GM18505 (cell line): ENCODE measurements at regions not wholly inside any gene's neighbourhood (a gene's known extent, or its start where the extent isn't known, plus 50 kb on each side); places are given as distances from the start of the nearest gene placed in this dataset.

Experiments used
- ATAC-seq: cut with Tn5 transposase; IDR thresholded peaks from one replicate; pipeline ENCODE4 v1.9.1; 2021; ENCODE audit not compliant: unreplicated experiment
- POLR2A ChIP-seq: IDR thresholded peaks from 4 replicates; pipeline ENCODE4 v1.6.1; 2011; ENCODE audit warnings: borderline replicate concordance; ENCODE audit not compliant: insufficient read depth, insufficient read length; ENCODE audit errors: extremely low read depth

DNA sequence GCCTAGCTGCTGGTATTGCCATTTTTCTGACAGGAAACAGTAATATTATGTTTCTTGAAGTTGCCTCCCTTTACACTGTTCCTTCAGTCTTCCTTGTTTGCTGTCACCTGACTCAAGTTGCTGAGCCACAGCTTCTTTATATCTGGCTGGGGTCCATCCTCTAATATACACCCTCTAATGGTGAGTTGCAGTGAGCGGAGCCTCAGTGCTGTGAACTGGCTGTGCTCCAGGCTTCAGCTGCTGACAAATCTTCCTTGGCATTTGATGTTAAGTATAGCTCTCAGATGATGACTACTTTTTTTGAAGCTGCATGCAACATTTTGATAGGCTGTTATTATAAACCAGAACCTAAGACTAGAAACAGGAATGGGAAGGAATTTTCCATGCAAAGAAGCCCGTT lies 366.7 kb downstream of the NUP35 start:
- no peak for ATAC-seq
- no peak for TF ChIP-seq POLR2A

DNA sequence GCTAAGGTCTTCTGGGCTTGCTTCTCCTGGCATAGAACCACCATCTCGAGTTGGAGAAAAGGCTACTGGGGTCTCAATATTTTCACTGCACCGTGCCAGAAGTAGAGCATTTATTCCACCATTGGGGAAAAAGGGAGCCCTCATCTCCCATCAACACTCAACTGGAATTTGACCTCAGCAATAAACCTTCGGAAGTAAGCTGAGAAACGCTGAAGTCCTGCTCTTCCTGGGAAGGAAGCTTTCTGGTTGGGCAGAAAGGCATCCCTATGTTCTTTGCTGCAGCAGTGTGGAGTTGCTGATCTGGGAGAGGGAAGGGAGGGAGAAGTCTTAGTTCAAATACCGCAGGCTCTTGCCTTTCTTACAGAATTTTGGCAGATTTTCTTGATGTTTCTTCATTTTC lies 368.8 kb downstream of the NUP35 start:
- TF ChIP-seq POLR2A, result no peak
- no peak for ATAC-seq

DNA sequence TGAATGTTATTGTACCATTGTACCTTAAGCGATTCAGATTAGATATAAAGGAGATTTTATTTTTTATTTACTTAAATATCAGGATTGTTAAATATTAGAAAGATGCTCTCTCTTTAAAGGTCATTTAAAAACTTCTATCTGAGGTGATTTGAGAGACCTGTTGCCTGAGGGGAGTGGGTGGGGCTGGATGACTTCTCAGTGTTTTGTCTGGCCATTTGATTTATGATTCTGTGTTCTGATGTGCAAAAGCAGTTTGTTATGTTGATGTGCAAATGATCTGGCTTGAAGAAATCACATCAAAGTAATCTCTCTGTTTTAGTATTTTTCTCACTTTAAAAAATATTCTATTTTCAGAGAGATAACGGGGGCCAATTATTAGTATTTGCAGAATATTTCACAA lies 370.8 kb downstream of the NUP35 start:
- no peak for TF ChIP-seq POLR2A

DNA sequence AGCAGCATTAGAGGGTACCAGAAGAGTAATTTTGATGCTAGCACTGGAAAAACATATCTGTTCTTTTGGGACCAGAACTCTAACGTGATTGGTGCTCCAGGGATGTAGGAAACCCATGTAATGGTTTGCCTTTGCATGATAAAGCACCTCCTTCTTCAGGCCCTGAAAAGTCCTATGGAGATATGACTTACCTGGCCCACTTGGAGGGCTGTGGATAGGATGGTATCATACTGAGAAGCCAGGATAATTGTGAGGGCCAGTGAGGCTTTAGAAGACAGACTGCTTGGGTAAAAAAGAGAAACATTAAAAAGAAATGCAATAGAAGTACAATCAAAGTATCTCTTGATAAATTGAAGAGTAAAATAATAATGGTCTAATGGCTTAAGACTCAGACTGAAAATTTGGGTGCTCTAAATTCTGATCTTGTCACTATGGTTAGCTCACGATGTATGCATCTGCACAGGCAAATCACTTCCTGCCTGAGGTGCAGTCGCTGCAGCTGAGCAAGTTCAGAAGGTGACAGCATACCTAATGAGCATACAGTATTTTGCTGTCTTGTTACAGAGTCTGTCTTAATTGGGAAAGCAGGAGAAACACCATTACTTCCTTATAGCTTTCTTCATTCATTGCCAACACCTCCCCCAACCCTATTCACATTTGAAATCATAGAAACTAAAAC lies 371.5 kb downstream of the NUP35 start:
- TF ChIP-seq POLR2A, result no peak
- ATAC-seq, result peak; percentile 97

More for the DNA sequence above, 370.8 kb downstream of the NUP35 start:
- no peak for ATAC-seq

DNA sequence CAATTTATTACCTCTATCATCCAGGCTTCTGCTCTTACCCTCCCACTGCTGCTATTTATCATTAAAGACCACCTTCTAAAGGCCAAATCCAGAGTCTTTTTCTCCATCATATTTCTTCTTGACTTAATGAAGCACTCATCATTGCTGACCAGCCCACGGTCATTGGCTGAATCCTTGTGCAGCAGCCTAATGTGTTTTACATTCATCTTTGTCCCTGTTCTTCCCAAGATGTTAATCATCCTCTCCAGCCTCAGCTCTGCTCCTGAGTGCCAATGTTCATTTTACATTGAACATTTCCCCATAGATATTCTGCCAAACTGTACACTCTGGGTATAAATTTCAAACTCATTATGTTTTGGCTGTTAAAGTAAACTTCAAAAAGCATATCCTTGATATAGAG lies 373.6 kb downstream of the NUP35 start:
- TF ChIP-seq POLR2A, result no peak
- ATAC-seq, result no peak

DNA sequence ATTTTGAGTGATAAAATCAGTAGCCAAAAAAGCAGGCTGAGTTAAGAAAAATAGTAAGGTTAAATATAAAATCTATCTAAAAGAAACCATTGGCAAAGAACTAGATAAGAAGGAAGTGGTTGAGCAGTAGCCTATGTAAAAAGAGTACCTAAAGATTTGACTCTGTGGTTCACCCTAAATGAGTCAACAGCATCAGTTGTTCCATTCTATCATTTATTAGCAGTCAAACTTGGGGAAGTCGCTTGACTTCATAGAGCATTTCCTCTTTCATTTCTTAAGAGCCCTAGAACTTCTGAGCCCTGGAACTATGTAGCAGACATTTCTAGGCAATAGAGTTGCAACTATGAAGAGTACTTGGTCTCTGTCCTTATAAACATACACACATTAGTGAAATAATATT lies 381.7 kb downstream of the NUP35 start:
- no peak for TF ChIP-seq POLR2A
- peak; percentile 97 for ATAC-seq

DNA sequence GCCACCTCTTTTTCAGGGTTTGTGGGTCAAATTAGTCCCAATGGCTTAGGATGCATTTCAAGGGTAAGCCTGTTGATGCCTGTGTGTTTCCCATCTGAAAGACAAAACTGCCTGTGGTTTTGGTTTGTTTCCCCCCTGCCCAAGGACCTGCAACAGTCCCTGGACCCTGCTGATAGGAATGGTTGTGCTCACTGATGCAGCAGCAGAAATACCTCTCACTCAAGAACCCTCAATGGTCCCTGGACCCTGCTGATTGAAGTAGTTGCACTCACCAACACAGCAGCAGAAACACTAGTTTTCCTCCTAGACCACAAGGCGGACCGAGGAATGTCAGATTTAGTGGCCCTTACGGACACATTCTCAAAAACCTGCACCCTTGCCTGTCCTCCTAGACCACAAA lies 386.9 kb downstream of the NUP35 start:
- no peak for ATAC-seq
- TF ChIP-seq POLR2A, result no peak

DNA sequence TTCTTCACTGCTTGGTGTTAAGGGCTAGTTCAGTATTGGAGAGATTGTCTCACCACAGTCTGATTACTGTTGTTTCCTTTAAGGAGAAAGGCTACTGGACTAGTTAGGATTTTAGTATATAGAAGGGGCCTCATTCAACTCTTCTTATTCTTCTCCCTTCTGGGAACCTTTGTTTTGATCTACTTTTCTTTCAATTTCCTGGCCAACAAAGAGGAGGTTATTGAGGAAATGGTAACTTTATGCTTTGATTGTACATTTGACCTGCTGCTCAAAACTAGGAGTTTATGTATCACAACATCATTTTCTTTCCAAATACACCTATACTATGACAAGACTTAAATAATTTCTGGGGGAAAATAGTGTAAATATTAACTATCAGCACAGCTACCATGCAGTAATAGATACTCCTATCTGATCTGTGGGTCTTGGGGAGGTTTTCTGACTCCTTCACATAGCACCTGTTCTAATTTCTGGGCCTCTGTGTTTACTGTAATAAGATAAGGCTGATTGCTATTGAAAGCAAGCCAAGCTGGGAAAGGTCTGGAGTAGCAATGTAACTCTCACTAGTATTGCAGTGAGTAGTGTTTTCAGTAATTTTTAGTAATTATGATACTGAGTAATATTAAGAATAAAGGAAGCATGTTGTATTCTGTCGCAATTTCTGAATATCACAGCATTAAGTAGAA lies 395.3 kb downstream of the NUP35 start:
- ATAC-seq, result no peak
- TF ChIP-seq POLR2A, result no peak

DNA sequence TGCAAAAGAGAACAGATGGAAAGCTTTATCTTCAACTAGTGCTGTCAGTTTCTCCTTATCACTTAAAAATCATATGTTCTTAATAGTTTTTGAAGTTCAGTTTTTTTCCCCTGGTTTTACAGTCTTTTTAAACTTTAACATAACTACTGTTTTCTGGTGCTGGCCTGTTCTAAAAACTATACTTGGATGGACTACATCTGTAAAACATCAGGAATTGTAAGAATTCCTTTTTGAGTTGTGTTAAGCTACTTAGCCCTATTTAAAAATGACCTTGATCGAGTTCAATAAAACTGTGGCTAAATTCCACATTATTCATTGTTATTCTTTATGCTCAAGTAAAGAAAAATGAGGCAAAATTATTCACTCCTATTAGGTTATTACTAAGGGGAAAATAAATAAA lies 397.7 kb downstream of the NUP35 start:
- ATAC-seq, result no peak
- TF ChIP-seq POLR2A, result no peak

DNA sequence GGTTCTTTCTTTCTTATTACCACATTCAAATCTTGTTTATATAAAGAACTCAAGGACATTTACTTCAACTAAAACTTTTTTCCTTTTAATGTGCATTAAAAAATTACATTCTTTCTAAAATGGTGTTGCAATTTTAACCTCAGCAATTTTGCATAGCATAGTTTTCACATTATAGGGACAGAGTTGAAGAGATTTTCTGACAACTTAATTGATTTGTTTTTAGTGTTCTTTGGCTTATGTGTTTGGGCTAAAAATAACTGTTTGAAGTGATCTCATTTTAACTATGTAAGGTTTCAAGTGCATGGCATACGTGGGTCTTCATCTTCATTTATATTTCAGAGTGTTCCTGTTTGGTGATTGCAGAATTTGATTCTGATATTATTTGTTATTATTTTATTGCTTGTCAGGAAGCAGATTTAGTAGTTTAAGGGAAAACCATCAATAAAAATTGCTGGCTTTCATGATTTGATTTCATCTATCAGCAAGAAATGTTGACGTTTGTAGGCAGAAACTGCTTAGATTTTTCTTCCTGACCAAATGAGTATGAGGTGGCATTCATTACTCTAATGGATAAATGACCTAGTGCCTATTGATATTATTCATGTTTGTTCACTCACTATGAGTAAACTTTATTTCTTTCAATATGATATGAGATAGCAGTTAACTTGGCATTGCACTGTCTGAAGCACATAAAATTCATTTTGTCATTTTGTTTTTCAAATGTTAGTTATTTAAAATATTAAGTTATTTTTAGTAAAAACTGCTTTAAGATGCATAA lies 398.4 kb downstream of the NUP35 start:
- ATAC-seq, result no peak
- no peak for TF ChIP-seq POLR2A

DNA sequence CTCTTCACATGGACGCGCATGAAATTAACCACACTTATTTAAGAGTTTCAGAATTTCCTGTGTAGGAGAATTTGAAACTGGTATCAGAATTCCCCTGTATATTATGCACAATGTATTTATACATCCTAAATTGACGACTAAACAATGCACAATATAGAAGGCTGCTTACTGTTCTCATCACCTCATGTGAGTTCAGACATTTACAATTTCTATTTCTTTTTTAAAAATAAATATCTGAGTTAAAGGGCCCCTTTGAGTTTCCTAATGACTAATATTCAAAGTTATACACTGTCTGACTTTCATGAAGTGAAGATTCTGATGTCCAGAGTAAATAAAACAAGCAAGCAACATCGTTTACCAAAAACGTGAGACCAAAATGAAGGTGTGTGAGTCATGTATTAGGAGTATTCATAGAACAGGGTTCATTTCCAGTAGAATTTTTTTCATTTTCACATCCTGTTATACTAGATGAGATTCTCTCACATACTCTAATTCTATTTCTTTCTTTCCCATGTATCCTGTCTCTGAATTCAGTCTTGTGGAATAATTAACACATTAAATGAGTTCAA lies 406.2 kb downstream of the NUP35 start:
- no peak for TF ChIP-seq POLR2A
- peak; percentile 81 for ATAC-seq

DNA sequence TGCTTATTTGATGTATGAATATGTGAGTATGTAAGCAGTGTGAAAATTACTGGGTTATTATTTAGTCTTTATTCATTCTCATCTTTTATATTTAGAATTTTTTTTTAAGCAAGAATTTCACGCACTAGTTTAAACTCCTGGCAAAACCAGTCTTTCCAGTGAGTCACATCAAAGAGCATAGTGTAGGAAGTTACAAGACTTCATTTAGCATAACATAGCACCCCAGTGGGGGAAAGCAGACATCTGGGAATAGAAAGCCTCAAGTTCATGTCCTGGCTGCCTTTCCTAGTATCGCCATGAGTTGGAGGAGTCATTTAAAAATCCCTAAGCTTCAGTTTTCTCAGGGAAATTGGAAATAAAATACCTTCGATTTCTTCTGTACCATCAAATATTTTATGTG lies 408.3 kb downstream of the NUP35 start:
- ATAC-seq, result no peak
- no peak for TF ChIP-seq POLR2A

DNA sequence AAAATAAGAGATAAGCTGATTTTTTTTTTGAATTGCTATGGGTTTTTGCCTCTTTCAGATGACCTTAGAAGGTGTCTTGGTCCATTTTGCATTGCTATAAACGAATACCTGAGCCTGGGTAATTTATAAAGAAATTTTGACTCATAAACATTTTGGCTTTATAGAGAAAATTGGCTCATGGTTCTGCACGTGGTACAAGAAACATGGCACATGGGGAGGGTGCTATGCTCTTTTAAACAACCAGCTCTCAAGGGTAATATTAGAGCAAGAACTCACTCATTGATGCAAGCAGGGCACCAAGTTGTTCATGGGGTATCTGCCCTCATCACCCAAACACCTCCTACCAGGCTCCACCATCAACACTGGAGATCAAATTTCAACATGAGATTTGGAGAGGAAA lies 408.8 kb downstream of the NUP35 start:
- ATAC-seq, result no peak
- no peak for TF ChIP-seq POLR2A

DNA sequence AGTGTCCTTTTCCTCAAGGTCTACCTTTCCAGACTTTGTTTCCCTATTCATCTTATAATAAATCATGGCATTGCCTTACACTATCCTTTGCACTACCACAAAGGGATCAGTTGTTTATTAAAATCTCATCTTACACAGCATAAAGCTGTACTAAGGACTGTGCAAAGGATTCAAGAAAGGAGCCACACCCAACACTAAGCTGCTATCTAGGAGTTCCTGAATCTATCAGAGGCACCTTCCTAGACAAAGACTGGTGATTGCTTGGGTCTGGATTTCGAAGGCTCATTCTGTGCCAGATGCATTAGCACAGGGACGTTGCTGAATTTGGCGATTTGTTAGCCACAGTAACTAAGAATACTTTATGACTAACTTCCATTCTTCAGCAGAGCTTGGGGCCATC lies 412.0 kb downstream of the NUP35 start:
- ATAC-seq, result no peak

DNA sequence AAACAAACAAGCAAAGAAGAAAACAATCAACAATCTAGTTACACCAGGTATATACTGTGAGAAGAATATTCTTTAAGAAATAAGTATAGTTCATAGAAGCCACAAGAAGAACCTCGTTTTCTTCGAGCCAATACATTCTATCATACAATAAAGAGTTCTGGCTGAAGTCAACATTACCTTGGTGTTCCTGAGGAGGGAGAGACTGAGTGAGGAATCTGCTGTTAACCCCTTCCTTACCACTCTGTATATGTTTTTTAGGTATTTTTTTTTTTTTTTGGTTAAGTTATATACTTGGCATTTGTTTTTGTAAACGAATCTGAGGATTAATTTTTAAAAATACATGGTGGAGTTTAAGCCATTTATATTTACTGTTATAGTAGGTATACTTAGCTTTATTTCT lies 412.5 kb downstream of the NUP35 start:
- ATAC-seq, result no peak
- TF ChIP-seq POLR2A, result no peak

More for the DNA sequence above, 412.0 kb downstream of the NUP35 start:
- no peak for TF ChIP-seq POLR2A
